Neutrophil (primary cell): ENCODE measurements at regions not wholly inside any gene's neighbourhood (a gene's known extent, or its start where the extent isn't known, plus 50 kb on each side); places are given as distances from the start of the nearest gene placed in this dataset.

Experiments
- H3K27ac ChIP-seq: fragments of 200-600 bp; sonication (generic); 2 replicates; pipeline ENCODE4 v1.5.1; 2016; ENCODE audit warnings: mild to moderate bottlenecking, moderate library complexity
- H3K27me3 ChIP-seq: fragments of 200-600 bp; sonication (generic); 2 replicates; pipeline ENCODE4 v1.6.0; 2016; ENCODE audit warnings: mild to moderate bottlenecking
- H3K36me3 ChIP-seq: fragments of 200-600 bp; sonication (generic); 2 replicates; pipeline ENCODE4 v1.5.1; 2017
- H3K4me1 ChIP-seq, 2 experiments: fragments of 200-600 bp in 1 of 2; sonication (generic) in 1 of 2; 1 replicate in 1 of 2; 2 replicates in 1 of 2; pipeline versions ENCODE4 v1.5.1 to v1.6.1; 2013 to 2016; ENCODE audit warnings: low read depth in 1 of 2, low read length in 1 of 2, mild to moderate bottlenecking in 1 of 2, moderate library complexity in 1 of 2; ENCODE audit not compliant: control insufficient read depth in 1 of 2, insufficient read depth in 1 of 2
- H3K4me3 ChIP-seq, 2 experiments: fragments of 200-600 bp in 1 of 2; sonication (generic) in 1 of 2; 1 replicate in 1 of 2; 2 replicates in 1 of 2; pipeline ENCODE4 v1.5.1; 2013 to 2016; ENCODE audit warnings: low read depth in 1 of 2, low read length in 1 of 2, mild to moderate bottlenecking in 1 of 2, moderate library complexity in 1 of 2
- H3K9me3 ChIP-seq: fragments of 200-600 bp; sonication (generic); 2 replicates; pipeline ENCODE4 v1.5.1; 2016
- CTCF ChIP-seq: fragments of 200-600 bp; sonication (generic); IDR thresholded peaks from 2 replicates; pipeline ENCODE4 v1.5.1; 2016; ENCODE audit warnings: antibody characterized with exemption

DNA sequence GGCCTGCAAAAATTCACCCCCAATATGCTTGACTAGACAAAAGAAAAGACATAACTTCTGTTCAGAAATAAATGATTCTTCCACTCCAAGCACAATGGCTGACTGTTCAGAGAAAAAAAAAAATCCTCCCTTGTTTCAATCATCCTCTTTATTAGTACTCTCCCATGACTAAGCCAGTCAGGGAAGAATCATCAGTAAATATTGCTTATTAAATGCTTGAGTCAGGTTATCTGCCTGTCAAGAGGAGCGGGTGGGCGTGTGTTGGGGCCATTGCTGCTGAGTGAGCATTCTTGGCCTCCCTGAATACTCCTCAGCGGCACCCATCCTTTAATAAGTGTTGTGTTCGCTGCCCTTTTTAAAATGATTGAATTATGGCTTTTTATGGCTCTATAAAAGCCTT is 1334.8 kb upstream of the CELF4 start:
- no peak for TF ChIP-seq CTCF
- Histone ChIP-seq H3K4me3 (no peak overlapping the region), H3K9me3 (no peaks in the 10 kb centered on the region), H3K27me3 (no peaks in the 10 kb centered on the region), H3K4me1 (no peaks in the 10 kb centered on the region), H3K27ac (no peak overlapping the region), H3K36me3 (no peaks in the 10 kb centered on the region)

DNA sequence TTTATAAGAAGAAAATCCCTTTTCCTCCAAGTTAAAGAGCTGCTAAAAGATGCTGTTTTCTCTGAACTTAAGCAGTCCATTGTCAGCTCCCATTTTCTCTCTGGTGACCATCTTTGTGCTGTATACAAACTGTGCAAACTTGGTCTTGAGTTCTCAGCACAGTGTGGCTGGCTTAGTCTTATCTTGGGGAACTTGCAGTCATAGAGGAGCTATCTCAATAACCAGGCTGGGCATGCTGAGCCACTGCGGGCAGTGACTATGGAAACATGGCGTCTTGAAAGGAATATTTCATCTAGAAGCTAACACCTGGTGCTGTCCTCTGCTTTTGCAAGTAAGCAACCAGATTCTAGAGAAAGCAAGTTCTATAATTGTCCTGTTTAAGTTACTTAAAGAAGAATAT is 1334.4 kb upstream of the CELF4 start:
- TF ChIP-seq CTCF: no peak
- Histone ChIP-seq H3K4me1 (no peaks in the 10 kb centered on the region), H3K27ac (no peak overlapping the region), H3K36me3 (no peaks in the 10 kb centered on the region), H3K4me3 (no peak overlapping the region), H3K9me3 (no peaks in the 10 kb centered on the region), H3K27me3 (no peaks in the 10 kb centered on the region)

- no peaks in the 10 kb centered on the region for H3K36me3 ChIP-seq
- H3K4me3 ChIP-seq: no peak overlapping the region
- H3K27me3 ChIP-seq: no peaks in the 10 kb centered on the region
- H3K27ac ChIP-seq: no peak overlapping the region
- no peak for TF ChIP-seq CTCF
- H3K9me3 ChIP-seq: no peaks in the 10 kb centered on the region
- H3K4me1 ChIP-seq: no peaks in the 10 kb centered on the region
These were observed 1333.7 kb upstream of the CELF4 start for GRCh38 chr18:38899252-38899651.

DNA sequence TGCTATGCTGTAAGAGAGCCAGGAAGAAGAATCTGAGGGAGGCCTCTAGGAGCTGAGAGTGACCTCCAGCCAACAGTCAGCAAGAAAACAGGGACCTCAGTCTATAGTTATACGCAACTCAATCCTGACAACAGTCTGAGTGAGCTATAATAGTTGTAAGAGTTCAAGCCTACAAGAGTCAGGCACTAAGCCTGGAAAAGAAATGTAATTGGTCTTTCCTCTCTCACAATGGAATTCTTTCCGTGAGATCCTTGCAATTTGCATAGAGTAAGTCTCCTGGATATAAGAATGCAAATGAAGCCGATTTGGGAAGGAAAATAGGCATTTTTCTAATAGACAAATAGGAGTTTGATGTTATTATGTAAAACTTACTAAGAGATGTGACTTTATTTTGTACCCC is 1332.6 kb upstream of the CELF4 start:
- Histone ChIP-seq H3K27ac (no peak overlapping the region), H3K27me3 (no peaks in the 10 kb centered on the region), H3K36me3 (no peaks in the 10 kb centered on the region), H3K4me3 (no peak overlapping the region), H3K4me1 (no peaks in the 10 kb centered on the region), H3K9me3 (no peaks in the 10 kb centered on the region)
- TF ChIP-seq CTCF: no peak

DNA sequence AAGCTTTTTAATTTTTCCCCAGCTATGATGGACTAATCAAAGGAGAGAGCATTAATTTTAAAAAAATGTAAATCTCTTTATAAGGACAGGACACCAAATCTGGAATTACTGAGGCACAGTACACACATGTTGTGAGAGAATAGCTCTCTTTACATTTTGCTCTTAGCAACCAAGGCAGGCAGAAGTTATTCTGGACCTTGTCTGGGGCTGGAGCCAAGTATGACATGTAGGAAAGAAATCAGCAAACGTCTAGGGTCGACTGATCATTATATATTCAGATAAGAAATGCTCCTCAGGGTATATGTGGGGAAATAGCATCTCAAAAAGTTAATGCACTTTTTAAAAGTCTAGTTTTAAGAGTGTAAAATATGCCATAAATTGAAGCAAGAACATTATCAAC is 1330.0 kb upstream of the CELF4 start:
- H3K36me3 ChIP-seq: no peaks in the 10 kb centered on the region
- H3K27me3 ChIP-seq: no peaks in the 10 kb centered on the region
- no peaks in the 10 kb centered on the region for H3K9me3 ChIP-seq
- TF ChIP-seq CTCF: no peak
- no peak overlapping the region for H3K27ac ChIP-seq
- no peaks in the 10 kb centered on the region for H3K4me1 ChIP-seq
- no peak overlapping the region for H3K4me3 ChIP-seq

DNA sequence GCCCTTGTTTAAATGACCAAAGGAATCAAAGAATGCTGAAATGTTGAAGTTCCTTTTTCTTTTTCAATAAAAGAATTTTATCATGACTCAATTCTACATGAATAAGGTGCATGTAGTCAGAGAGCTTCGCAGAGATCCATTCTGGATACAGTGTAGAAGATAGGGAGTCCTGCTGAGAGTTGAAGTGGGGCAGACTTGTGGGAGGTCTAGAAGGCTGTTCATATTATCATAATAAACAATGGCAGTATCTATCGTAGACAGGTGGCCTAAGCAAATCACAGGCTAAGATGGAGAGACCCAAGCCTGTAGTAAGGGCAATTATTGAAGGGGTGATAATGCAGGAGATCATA is 1322.0 kb upstream of the CELF4 start:
- no peaks in the 10 kb centered on the region for H3K9me3 ChIP-seq
- no peaks in the 10 kb centered on the region for H3K27me3 ChIP-seq
- no peak overlapping the region for H3K4me3 ChIP-seq
- no peaks in the 10 kb centered on the region for H3K36me3 ChIP-seq
- TF ChIP-seq CTCF: no peak
- no peak overlapping the region for H3K27ac ChIP-seq
- no peaks in the 10 kb centered on the region for H3K4me1 ChIP-seq
